K562 (cell line): ENCODE measurements at regions not wholly inside any gene's neighbourhood (a gene's known extent, or its start where the extent isn't known, plus 50 kb on each side); places are given as distances from the start of the nearest gene placed in this dataset.

Source experiments
- ATAC-seq: fragments of 200-7000 bp; cut with Tn5 transposase; 3 replicates; pipeline ENCODE4 v1.9.1; 2020; ENCODE audit warnings: moderate library complexity
- BruUV-seq: library from RNA; stranded (reverse); fragments of 400-500 nt; replicated peaks from 2 replicates; lab custom pipeline; 2021; lab: Mats Ljungman, UMichigan
- CTCF ChIA-PET: fragments of 300-600 bp; formaldehyde crosslinking; extraction: SDS; loops from one replicate; lab custom pipeline; 2021; ENCODE audit warnings: low intra/inter-chr PET ratio; lab: Yijun Ruan, JAX
- POLR2A ChIA-PET: fragments of 300-600, 350-650 bp; sonication (Branson Sonifier 250); formaldehyde crosslinking; extraction: SDS; loops from one replicate; lab custom pipeline; 2021; ENCODE audit warnings: antibody characterized with exemption, inconsistent platforms; lab: Yijun Ruan, JAX
- DNase-seq, 4 experiments: peaks; one replicate each; pipeline versions ENCODE4 v3.0.0 to v3.0.0-alpha.2; 2011 to 2018; ENCODE audit warnings: low spot score in 3 of 4, mixed read lengths in 3 of 4; ENCODE audit errors: extremely low read depth in 1 of 4
- FAIRE-seq: peaks from 2 replicates; lab custom pipeline; 2011; peaks lifted over from hg19 to GRCh38; lab: Jason Lieb, UNC
- H2AFZ ChIP-seq: 2 replicates; pipeline ENCODE4 v1.6.0; 2011; ENCODE audit warnings: low read depth, low read length, control low read depth, inconsistent platforms
- H3K27ac ChIP-seq: fragments of 200-600 bp; 3 replicates; pipeline ENCODE4 v1.8.0; 2011; ENCODE audit warnings: low read depth, mild to moderate bottlenecking, control low read depth, inconsistent platforms, low read length, moderate library complexity, mixed read lengths; ENCODE audit errors: extremely low read depth
- H3K27me3 ChIP-seq, 2 experiments: fragments of 300-600 bp in 1 of 2; 2 replicates in 1 of 2; 3 replicates in 1 of 2; pipeline versions ENCODE4 v1.6.0 to v1.8.0; 2011; ENCODE audit warnings: inconsistent platforms in 2 of 2, low read length in 2 of 2, mild to moderate bottlenecking in 1 of 2, mixed read lengths in 1 of 2, moderate library complexity in 1 of 2; ENCODE audit not compliant: control insufficient read depth in 2 of 2, insufficient read depth in 2 of 2
- H3K36me3 ChIP-seq: fragments of 300-600 bp; 3 replicates; pipeline ENCODE4 v1.8.0; 2011; ENCODE audit warnings: mild to moderate bottlenecking, low read length, inconsistent platforms; ENCODE audit not compliant: control insufficient read depth, insufficient read depth
- H3K4me1 ChIP-seq, 2 experiments: fragments of 200-600 bp in 1 of 2; replicated peaks in 1 of 2; 2 replicates in 1 of 2; 3 replicates in 1 of 2; pipeline versions ENCODE4 v1.5.1 to v1.8.0; 2011; ENCODE audit warnings: inconsistent platforms in 2 of 2, low read length in 2 of 2, mild to moderate bottlenecking in 1 of 2, mixed read lengths in 1 of 2, moderate library complexity in 1 of 2; ENCODE audit not compliant: control insufficient read depth in 2 of 2, insufficient read depth in 2 of 2
- H3K4me2 ChIP-seq: 2 replicates; pipeline ENCODE4 v1.6.1; 2011; ENCODE audit warnings: low read length, control low read depth, inconsistent platforms, mixed read lengths; ENCODE audit not compliant: insufficient read depth
- H3K4me3 ChIP-seq: fragments of 200-600 bp; sonication (generic), shearing (Covaris generic); 2 replicates; pipeline ENCODE4 v1.5.1; 2016; ENCODE audit warnings: control low read depth, inconsistent platforms
- H3K79me2 ChIP-seq: fragments of 200-600 bp; 3 replicates; pipeline ENCODE4 v1.8.0; 2011; ENCODE audit warnings: low read length, inconsistent platforms; ENCODE audit not compliant: control insufficient read depth, insufficient read depth
- H3K9ac ChIP-seq, 2 experiments: 2 replicates each; pipeline versions ENCODE4 v1.6.0 to v1.6.1; 2011; ENCODE audit warnings: low read depth in 2 of 2, low read length in 2 of 2, control low read depth in 1 of 2, inconsistent platforms in 1 of 2, mild to moderate bottlenecking in 1 of 2, mixed read lengths in 1 of 2; ENCODE audit not compliant: insufficient read depth in 1 of 2
- H3K9me1 ChIP-seq: one replicate; pipeline ENCODE4 v1.6.0; 2011; ENCODE audit warnings: inconsistent platforms, mild to moderate bottlenecking, low read length, moderate library complexity; ENCODE audit not compliant: control insufficient read depth, insufficient read depth
- H3K9me3 ChIP-seq: replicated peaks from 2 replicates; pipeline ENCODE4 v1.5.1; 2011; ENCODE audit warnings: low read depth, low read length, inconsistent platforms; ENCODE audit not compliant: control insufficient read depth, insufficient read depth
- H4K20me1 ChIP-seq: replicated peaks from 2 replicates; pipeline ENCODE4 v1.6.1; 2011; ENCODE audit warnings: low read length, inconsistent platforms, mixed read lengths; ENCODE audit not compliant: control insufficient read depth, insufficient read depth
- CEBPG ChIP-seq, 3 experiments: fragments of 200-800 bp in 1 of 3; sonication (Bioruptor generic) in 1 of 3; sonication (generic) in 1 of 3; formaldehyde crosslinking in 1 of 3; IDR thresholded peaks in 2 of 3; conservative IDR thresholded peaks in 1 of 3; 2 replicates each; pipeline versions ENCODE4 v1.6.1 to v1.8.0; 2016 to 2022; ENCODE audit warnings: missing compliant biosample characterization in 2 of 3, missing genetic modification characterization in 2 of 3, mild to moderate bottlenecking in 1 of 3, missing genetic modification reagents in 1 of 3
- FOXJ3 ChIP-seq: sonication (generic); formaldehyde crosslinking; IDR thresholded peaks from 2 replicates; pipeline ENCODE4 v1.4.0; 2020; ENCODE audit warnings: mild to moderate bottlenecking, missing genetic modification reagents
- KAT8 ChIP-seq: fragments of 450-650 bp; IDR thresholded peaks from 2 replicates; pipeline ENCODE4 v1.6.1; 2016; ENCODE audit warnings: low read depth, mild to moderate bottlenecking
- RAD21 ChIP-seq, 2 experiments: fragments of 250-450 bp in 1 of 2; fragments of 450-650 bp in 1 of 2; sonication (Bioruptor Pico) in 1 of 2; formaldehyde crosslinking in 1 of 2; IDR thresholded peaks in 1 of 2; conservative IDR thresholded peaks in 1 of 2; 2 replicates each; pipeline versions ENCODE4 v1.4.0 to v1.8.0; 2020 to 2022; ENCODE audit warnings: mild to moderate bottlenecking in 2 of 2, moderate library complexity in 1 of 2
- ZNF224 ChIP-seq: sonication (generic); formaldehyde crosslinking; IDR thresholded peaks from 2 replicates; pipeline ENCODE4 v1.8.0; 2022; ENCODE audit warnings: mild to moderate bottlenecking, missing genetic modification reagents
- WGBS: fragments of 100-300 bp; shearing (Covaris generic); methylation state at CpG from one replicate; pipeline ENCODE4 v1.1.6; 2016; ENCODE audit warnings: low coverage, mixed read lengths; ENCODE audit not compliant: insufficient coverage; ENCODE audit errors: missing lambda C conversion rate; 5-methylcytosine and 5-hydroxymethylcytosine counted together
- in situ Hi-C: fragments of 300-500 bp; cut with MboI; formaldehyde crosslinking; loops from 4 replicates; pipeline ENCODE4 v1.15.0; 2018; ENCODE audit warnings: inconsistent platforms, mixed read lengths
- intact Hi-C: fragments of 100-400 bp; cut with micrococcal nuclease; formaldehyde crosslinking; loops from 2 replicates; pipeline ENCODE4 v1.14.2; 2022
- TF ChIP-seq, protein P1 (sequence below), 2 experiments: fragments of 450-650 bp in 1 of 2; IDR thresholded peaks; 2 replicates each; pipeline ENCODE4 v1.6.1; 2011 to 2017; ENCODE audit warnings: low read depth in 2 of 2, antibody characterized with exemption in 1 of 2, borderline replicate concordance in 1 of 2, low read length in 1 of 2, mild to moderate bottlenecking in 1 of 2, mixed read lengths in 1 of 2; ENCODE audit not compliant: control insufficient read depth in 1 of 2
- TF ChIP-seq, protein P2 (sequence below), 3 experiments: IDR thresholded peaks in 2 of 3; conservative IDR thresholded peaks in 1 of 3; 2 replicates each; pipeline ENCODE4 v1.5.1; 2011 to 2012; ENCODE audit warnings: low read length in 3 of 3, mild to moderate bottlenecking in 3 of 3, control low read depth in 2 of 3, improper control_type of control experiment in 1 of 3, inconsistent platforms in 1 of 3, low read depth in 1 of 3, mixed read lengths in 1 of 3, moderate library complexity in 1 of 3; ENCODE audit not compliant: insufficient read depth in 2 of 3

DNA sequence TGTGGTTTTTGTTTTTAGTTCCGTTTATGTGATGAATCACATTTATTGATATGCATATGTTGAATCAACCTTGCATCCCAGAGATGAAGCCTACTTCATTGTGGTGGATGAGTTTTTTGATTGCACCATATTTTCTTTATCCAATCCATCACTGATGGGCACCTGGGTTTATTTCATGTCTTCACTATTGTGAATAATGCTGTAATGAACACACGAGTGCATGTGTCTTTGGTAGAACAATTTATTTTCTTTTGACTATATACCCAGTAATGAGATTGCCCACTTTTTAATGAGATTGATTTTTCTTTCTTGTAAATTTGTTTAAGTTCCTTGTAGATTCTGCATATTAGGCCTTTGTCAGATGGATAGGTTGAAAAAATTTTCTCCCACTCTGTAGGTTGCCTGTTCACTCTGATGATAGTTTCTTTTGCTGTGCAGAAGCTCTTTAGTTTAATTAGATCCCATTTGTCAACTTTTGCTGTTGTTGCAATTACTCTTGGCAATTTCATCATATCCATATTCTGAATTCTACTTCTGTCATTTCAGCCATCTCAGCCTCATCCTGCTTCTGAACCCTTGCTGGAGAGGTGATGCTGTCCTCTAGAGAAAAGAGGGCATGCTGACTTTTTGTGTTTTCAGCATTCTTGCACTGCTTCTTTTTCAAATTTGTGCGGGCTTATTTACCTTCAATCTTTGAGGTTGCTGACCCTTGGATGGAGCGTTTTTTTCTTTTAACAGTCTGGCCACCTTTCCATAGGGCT is 96.2 kb upstream of the CTAGE1 start:
- H3K4me2 ChIP-seq = no peak overlapping the region
- H4K20me1 ChIP-seq = no peaks in the 10 kb centered on the region
- H3K9me3 ChIP-seq = no peaks in the 10 kb centered on the region
- H2AFZ ChIP-seq = no peak overlapping the region
- H3K9ac ChIP-seq = no peak overlapping the region
- DNase-seq = no peak
- no peaks in the 10 kb centered on the region for H3K36me3 ChIP-seq
- H3K27ac ChIP-seq = no peak overlapping the region
- H3K4me1 ChIP-seq = no peaks in the 10 kb centered on the region
- no peak for FAIRE-seq
- intact Hi-C loops = no loop called here
- 2% methylated on average over 4 of the region's 4 CpGs for WGBS
- no peak overlapping the region for H3K4me3 ChIP-seq
- peaks cover 0 to 8% of the 10 kb centered on the region in 2 experiments; a peak in 2 of 5 replicates for H3K27me3 ChIP-seq
- ChIA-PET POLR2A (interaction anchor here (0.7 kb wide), 1 partner anchor 643 kb away, joined by 3 read pairs; no protein-coding TSS in a partner anchor), CTCF (no interaction called here)
- in situ Hi-C loops = no loop called here
- BruUV-seq = no TSS peak
- no peaks in the 10 kb centered on the region for H3K79me2 ChIP-seq
- TF ChIP-seq ZNF224 (no peak), CEBPG (CRISPR knock-in tag; IDR thresholded peaks at IDR 0.05) (no peak), CEBPG (tag; conservative IDR thresholded peaks at IDR 0.05 in 1 of 2, IDR thresholded peaks at IDR 0.05 in 1 of 2) (peak; percentile 37 to 69; a peak in 3 of 4 replicates)
- no peak for ATAC-seq
- H3K9me1 ChIP-seq = no peaks in the 10 kb centered on the region

DNA sequence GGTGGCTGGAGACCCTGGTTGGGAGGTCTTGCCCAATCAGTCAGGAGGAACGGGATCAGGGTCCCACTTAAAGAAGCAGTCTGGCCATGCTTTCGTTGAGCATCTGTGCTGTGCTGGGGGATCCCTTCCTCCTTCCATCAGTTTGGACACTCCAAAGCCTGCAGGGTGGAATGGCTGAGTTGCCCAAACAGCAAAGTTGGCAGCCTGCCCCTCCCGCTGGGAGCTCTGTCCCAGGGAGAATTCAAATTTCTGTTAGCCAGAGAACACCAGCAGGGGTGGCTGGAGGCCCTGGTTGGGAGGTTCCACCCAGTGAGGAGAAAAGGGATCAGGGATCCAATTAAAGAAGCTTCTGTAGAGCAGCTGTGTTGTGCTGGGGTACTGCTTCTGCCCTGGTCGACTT is 96.9 kb upstream of the CTAGE1 start:
- FAIRE-seq (no peak), ATAC-seq (peak; percentile 34; the same call in 2 of the 3 replicates), DNase-seq (no peak)
- 7% methylated on average over 4 of the region's 4 CpGs for WGBS
- Histone ChIP-seq H4K20me1 (no peaks in the 10 kb centered on the region), H3K9me1 (no peaks in the 10 kb centered on the region), H3K4me1 (no peaks in the 10 kb centered on the region), H3K9ac (no peak overlapping the region), H3K79me2 (no peaks in the 10 kb centered on the region), H3K4me2 (no peak overlapping the region), H3K36me3 (no peaks in the 10 kb centered on the region), H3K27me3 (peaks cover 0 to 8% of the 10 kb centered on the region in 2 experiments; a peak in 2 of 5 replicates), H2AFZ (0 out of 2 replicates have a peak overlapping the region, but pooled peaks have one; percentile 32), H3K27ac (no peak overlapping the region), H3K9me3 (no peaks in the 10 kb centered on the region), H3K4me3 (no peak overlapping the region)
- ChIA-PET CTCF (no interaction called here), POLR2A (interaction anchor here (0.7 kb wide), 2 partner anchors 30 to 62 kb away, joined by 3 read pairs; no protein-coding TSS in a partner anchor)
- no TSS peak for BruUV-seq
- intact Hi-C loops = no loop called here
- in situ Hi-C loops = no loop called here
- TF ChIP-seq RAD21 (CRISPR knock-in tag; conservative IDR thresholded peaks at IDR 0.05 in 1 of 2, IDR thresholded peaks at IDR 0.05 in 1 of 2) = peak in 1 of 2 experiments; percentile 15; a peak in 1 of 4 replicates
- TF ChIP-seq, protein P1, sequence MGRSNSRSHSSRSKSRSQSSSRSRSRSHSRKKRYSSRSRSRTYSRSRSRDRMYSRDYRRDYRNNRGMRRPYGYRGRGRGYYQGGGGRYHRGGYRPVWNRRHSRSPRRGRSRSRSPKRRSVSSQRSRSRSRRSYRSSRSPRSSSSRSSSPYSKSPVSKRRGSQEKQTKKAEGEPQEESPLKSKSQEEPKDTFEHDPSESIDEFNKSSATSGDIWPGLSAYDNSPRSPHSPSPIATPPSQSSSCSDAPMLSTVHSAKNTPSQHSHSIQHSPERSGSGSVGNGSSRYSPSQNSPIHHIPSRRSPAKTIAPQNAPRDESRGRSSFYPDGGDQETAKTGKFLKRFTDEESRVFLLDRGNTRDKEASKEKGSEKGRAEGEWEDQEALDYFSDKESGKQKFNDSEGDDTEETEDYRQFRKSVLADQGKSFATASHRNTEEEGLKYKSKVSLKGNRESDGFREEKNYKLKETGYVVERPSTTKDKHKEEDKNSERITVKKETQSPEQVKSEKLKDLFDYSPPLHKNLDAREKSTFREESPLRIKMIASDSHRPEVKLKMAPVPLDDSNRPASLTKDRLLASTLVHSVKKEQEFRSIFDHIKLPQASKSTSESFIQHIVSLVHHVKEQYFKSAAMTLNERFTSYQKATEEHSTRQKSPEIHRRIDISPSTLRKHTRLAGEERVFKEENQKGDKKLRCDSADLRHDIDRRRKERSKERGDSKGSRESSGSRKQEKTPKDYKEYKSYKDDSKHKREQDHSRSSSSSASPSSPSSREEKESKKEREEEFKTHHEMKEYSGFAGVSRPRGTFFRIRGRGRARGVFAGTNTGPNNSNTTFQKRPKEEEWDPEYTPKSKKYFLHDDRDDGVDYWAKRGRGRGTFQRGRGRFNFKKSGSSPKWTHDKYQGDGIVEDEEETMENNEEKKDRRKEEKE (IDR thresholded peaks at IDR 0.05; ENCODE audit: borderline replicate concordance in 1 of 2, control insufficient read depth in 1 of 2, low read depth in 2 of 2, low read length in 1 of 2) = no peak
- TF ChIP-seq FOXJ3 = no peak
- TF ChIP-seq KAT8 = no peak
- TF ChIP-seq, protein P2, sequence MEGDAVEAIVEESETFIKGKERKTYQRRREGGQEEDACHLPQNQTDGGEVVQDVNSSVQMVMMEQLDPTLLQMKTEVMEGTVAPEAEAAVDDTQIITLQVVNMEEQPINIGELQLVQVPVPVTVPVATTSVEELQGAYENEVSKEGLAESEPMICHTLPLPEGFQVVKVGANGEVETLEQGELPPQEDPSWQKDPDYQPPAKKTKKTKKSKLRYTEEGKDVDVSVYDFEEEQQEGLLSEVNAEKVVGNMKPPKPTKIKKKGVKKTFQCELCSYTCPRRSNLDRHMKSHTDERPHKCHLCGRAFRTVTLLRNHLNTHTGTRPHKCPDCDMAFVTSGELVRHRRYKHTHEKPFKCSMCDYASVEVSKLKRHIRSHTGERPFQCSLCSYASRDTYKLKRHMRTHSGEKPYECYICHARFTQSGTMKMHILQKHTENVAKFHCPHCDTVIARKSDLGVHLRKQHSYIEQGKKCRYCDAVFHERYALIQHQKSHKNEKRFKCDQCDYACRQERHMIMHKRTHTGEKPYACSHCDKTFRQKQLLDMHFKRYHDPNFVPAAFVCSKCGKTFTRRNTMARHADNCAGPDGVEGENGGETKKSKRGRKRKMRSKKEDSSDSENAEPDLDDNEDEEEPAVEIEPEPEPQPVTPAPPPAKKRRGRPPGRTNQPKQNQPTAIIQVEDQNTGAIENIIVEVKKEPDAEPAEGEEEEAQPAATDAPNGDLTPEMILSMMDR (IDR thresholded peaks at IDR 0.05 in 2 of 3, conservative IDR thresholded peaks at IDR 0.05 in 1 of 3; ENCODE audit: insufficient read depth in 2 of 3, low read depth in 1 of 3, low read length in 3 of 3) = 0 out of 6 replicates have a peak, but pooled peaks of 1 of the 3 experiments have one; percentile 5
